ENCODE measurements at regions not wholly inside any gene's neighbourhood (a gene's known extent, or its start where the extent isn't known, plus 50 kb on each side); places are given as distances from the start of the nearest gene placed in this dataset.

- DNase-seq (ENCODE audit: low read depth) = no peak
- TF ChIP-seq, protein P1, sequence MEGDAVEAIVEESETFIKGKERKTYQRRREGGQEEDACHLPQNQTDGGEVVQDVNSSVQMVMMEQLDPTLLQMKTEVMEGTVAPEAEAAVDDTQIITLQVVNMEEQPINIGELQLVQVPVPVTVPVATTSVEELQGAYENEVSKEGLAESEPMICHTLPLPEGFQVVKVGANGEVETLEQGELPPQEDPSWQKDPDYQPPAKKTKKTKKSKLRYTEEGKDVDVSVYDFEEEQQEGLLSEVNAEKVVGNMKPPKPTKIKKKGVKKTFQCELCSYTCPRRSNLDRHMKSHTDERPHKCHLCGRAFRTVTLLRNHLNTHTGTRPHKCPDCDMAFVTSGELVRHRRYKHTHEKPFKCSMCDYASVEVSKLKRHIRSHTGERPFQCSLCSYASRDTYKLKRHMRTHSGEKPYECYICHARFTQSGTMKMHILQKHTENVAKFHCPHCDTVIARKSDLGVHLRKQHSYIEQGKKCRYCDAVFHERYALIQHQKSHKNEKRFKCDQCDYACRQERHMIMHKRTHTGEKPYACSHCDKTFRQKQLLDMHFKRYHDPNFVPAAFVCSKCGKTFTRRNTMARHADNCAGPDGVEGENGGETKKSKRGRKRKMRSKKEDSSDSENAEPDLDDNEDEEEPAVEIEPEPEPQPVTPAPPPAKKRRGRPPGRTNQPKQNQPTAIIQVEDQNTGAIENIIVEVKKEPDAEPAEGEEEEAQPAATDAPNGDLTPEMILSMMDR (IDR thresholded peaks at IDR 0.05; ENCODE audit: insufficient read depth, low read length, poor library complexity, severe bottlenecking) = no peak
Observed at GRCh38 chr1:99594205-99594604, 51.7 kb upstream of the PALMD start.

GRCh38 chr1:99595041-99595440 lies 50.9 kb upstream of the PALMD start:
- no peak for DNase-seq (ENCODE audit: low read depth)
- H3K27me3 ChIP-seq (ENCODE audit: control insufficient read depth, insufficient read depth, low read length) = no peaks in the 10 kb centered on the region
- no peak overlapping the region for H3K4me3 ChIP-seq (ENCODE audit: low read depth, low read length)
- H3K36me3 ChIP-seq (ENCODE audit: control insufficient read depth, insufficient read depth, low read length) = no peaks in the 10 kb centered on the region
- TF ChIP-seq, protein P1 (IDR thresholded peaks at IDR 0.05; ENCODE audit: insufficient read depth, low read length, poor library complexity, severe bottlenecking) = no peak

More at GRCh38 chr1:99594205-99594604, 51.7 kb upstream of the PALMD start:
- no peak overlapping the region for H3K4me3 ChIP-seq (ENCODE audit: low read depth, low read length)
- no peaks in the 10 kb centered on the region for H3K27me3 ChIP-seq (ENCODE audit: control insufficient read depth, insufficient read depth, low read length)
- no peaks in the 10 kb centered on the region for H3K36me3 ChIP-seq (ENCODE audit: control insufficient read depth, insufficient read depth, low read length)

DNA sequence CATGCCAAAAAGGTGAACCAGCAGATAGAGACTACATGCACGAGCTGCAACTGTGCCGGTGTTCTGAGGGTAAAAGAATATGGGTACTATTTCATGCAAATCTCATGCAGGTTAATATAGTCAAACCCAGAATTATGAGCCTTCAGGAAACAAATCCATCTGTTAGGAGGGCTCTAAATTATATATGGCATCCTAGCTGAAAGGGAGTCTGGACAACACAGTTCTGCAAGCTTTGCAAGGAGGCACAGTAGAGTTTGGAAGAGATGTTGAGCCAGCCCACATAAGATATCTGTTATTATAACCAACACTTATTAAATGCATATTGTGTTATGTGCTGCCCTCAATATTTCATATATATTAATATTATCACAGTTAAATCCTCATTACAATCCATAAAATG lies 50.5 kb upstream of the PALMD start:
- TF ChIP-seq, protein P1 (IDR thresholded peaks at IDR 0.05; ENCODE audit: insufficient read depth, low read length, poor library complexity, severe bottlenecking) = no peak
- no peak for DNase-seq (ENCODE audit: low read depth)
- no peaks in the 10 kb centered on the region for H3K36me3 ChIP-seq (ENCODE audit: control insufficient read depth, insufficient read depth, low read length)
- H3K4me3 ChIP-seq (ENCODE audit: low read depth, low read length) = no peak overlapping the region
- H3K27me3 ChIP-seq (ENCODE audit: control insufficient read depth, insufficient read depth, low read length) = no peaks in the 10 kb centered on the region
